Activated naive CD8-positive, alpha-beta T cell treated with anti-CD3 and anti-CD28 coated beads, Interleukin-2, amount 10 ng/mL, durations not matched to agents 7 days and 5 days (primary cell): ENCODE measurements at regions not wholly inside any gene's neighbourhood (a gene's known extent, or its start where the extent isn't known, plus 50 kb on each side); places are given as distances from the start of the nearest gene placed in this dataset.
"Not testable (repeated sequence)": the region's sequence is repeated elsewhere in the genome, so short reads cannot be mapped to it uniquely, and the experiment has no call there.

ENCODE experiments used
- ATAC-seq: fragments of 150-1000 bp; cut with Tn5 transposase; one replicate; pipeline ENCODE4 v1.10.0; 2021; ENCODE audit warnings: low read depth, moderate library complexity
- POLR2A ChIA-PET: fragments of 350-600 bp; sonication (Branson Sonifier 250); formaldehyde crosslinking; loops from one replicate; lab custom pipeline; 2021; ENCODE audit warnings: antibody characterized with exemption; lab: Charles Lee
- DNase-seq: peaks from one replicate; pipeline ENCODE4 v3.0.0; 2021
- H3K27ac Mint-ChIP-seq: one replicate; pipeline ENCODE4 v1.8.0; 2022; ENCODE audit warnings: mild to moderate bottlenecking, mixed read lengths
- H3K27me3 Mint-ChIP-seq: one replicate; pipeline ENCODE4 v1.8.0; 2022; ENCODE audit warnings: mild to moderate bottlenecking, moderate library complexity, mixed read lengths
- H3K36me3 Mint-ChIP-seq: one replicate; pipeline ENCODE4 v1.8.0; 2021; ENCODE audit warnings: mild to moderate bottlenecking, mixed read lengths
- H3K4me1 Mint-ChIP-seq: one replicate; pipeline ENCODE4 v1.8.0; 2021; ENCODE audit warnings: mixed read lengths
- H3K4me3 Mint-ChIP-seq: one replicate; pipeline ENCODE4 v1.8.0; 2022; ENCODE audit warnings: mild to moderate bottlenecking, moderate library complexity, mixed read lengths
- H3K9me3 Mint-ChIP-seq: one replicate; pipeline ENCODE4 v1.8.0; 2021; ENCODE audit warnings: mixed read lengths

GRCh38 chr1:229169399-229169798, 101.5 kb upstream of the RAB4A start:
- Mint-ChIP-seq H3K36me3 (no peaks in the 10 kb centered on the region), H3K27ac (no peak overlapping the region), H3K27me3 (peaks cover 2% of the 10 kb centered on the region), H3K9me3 (no peaks in the 10 kb centered on the region), H3K4me1 (no peaks in the 10 kb centered on the region), H3K4me3 (no peak overlapping the region)
- DNase-seq = no peak
- ATAC-seq = no peak
- POLR2A ChIA-PET = no interaction called here

DNA sequence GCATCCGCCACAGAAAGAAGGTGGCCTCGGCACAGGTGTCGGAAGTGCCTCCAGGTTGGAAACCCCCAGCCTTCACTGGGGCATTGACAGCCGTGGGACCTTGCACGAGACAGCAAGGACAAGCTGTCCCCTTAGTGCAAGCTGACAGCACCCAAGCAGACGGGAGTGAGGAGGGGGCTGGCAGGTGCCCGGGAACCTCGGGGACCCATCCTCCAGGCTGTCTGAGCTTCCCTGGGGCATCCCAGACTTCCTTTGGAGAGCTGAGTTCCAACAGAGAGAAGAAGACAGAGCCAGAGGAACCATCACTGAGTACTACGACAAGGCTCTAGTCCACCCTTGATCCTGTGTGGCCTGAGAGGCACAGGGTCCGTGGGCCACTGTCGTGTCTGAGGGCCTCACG, 100.6 kb upstream of the RAB4A start:
- H3K36me3 Mint-ChIP-seq = no peaks in the 10 kb centered on the region
- POLR2A ChIA-PET = no interaction called here
- H3K9me3 Mint-ChIP-seq = no peaks in the 10 kb centered on the region
- no peaks in the 10 kb centered on the region for H3K4me1 Mint-ChIP-seq
- no peak overlapping the region for H3K27ac Mint-ChIP-seq
- H3K4me3 Mint-ChIP-seq = no peak overlapping the region
- DNase-seq = no peak
- ATAC-seq = no peak
- H3K27me3 Mint-ChIP-seq = peaks cover 3% of the 10 kb centered on the region

GRCh38 chr1:229170778-229171505, 100.0 kb upstream of the RAB4A start:
- Mint-ChIP-seq H3K9me3 (no peaks in the 10 kb centered on the region), H3K4me3 (no peak overlapping the region), H3K27ac (no peak overlapping the region), H3K4me1 (no peaks in the 10 kb centered on the region), H3K36me3 (no peaks in the 10 kb centered on the region), H3K27me3 (peaks cover 4% of the 10 kb centered on the region)
- POLR2A ChIA-PET = no interaction called here
- DNase-seq = no peak
- ATAC-seq = no peak

DNA sequence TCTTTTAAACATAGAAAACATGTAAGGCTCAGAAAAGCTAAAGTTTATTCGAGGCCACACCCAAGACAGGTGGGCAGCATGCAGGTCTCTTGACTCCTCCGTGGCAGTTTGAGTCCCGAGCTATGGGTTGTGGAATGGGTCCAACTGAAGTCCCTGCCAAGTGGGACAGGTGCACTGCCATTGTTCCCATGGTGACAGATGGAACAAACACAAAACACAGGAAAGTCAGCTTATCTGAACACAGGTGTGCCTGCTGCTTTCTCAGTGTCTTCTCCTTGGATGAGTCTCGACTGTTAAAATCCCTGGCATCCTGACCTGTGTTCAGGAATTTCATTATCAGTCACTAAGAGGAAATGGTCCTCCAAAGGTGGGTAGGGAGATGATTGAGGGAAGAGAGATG, 99.0 kb upstream of the RAB4A start:
- H3K4me1 Mint-ChIP-seq = no peaks in the 10 kb centered on the region
- no peak for ATAC-seq

DNA sequence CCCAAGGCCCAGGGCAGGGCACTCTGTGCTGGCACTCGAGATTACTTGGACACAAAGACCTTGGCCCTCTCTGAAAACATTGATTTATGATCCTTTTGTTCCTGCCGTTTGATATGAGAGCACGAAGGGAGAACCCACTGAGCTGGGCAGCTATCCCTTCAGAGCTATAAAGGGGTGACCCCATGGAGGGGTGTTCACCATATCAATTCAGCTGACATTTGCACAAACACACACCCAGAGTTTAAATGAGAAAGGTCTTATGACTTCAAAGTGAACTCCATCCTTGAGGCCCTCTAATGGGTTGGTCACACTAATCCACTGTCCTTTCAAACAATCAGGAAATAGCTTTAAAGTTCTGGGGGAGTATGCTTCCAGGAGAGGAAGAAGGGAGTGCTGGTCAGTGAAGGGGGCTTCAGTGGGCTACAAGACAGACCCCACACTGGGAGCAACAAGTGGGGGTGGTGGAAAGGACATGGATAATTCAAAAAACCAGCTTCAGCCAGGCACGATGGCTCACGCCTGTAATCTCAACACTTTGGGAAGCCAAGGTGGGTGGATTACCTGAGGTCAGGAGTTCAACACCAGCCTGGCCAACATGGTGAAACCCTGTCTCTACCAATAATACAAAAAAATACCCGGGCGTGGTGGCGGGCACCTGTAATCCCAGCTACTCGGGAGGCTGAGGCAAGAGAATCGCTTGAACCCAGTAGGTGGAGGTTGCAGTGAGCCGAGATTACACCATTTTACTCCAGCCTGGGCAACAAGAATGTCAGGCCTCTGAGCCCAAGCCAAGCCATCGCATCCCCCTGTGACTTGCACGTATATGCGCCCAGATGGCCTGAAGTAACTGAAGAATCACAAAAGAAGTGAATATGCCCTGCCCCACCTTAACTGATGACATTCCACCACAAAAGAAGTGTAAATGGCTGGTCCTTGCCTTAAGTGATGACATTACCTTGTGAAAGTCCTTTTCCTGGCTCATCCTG, 97.1 kb upstream of the RAB4A start:
- H3K4me1 Mint-ChIP-seq, H3K9me3 Mint-ChIP-seq, DNase-seq, H3K27me3 Mint-ChIP-seq, POLR2A ChIA-PET, ATAC-seq, H3K36me3 Mint-ChIP-seq, H3K4me3 Mint-ChIP-seq, H3K27ac Mint-ChIP-seq: not testable (repeated sequence)

More for the DNA sequence above, 99.0 kb upstream of the RAB4A start:
- H3K27ac Mint-ChIP-seq = no peak overlapping the region
- H3K4me3 Mint-ChIP-seq = no peak overlapping the region
- peaks cover 2% of the 10 kb centered on the region for H3K27me3 Mint-ChIP-seq
- no peaks in the 10 kb centered on the region for H3K9me3 Mint-ChIP-seq
- DNase-seq = no peak
- H3K36me3 Mint-ChIP-seq = no peaks in the 10 kb centered on the region
- POLR2A ChIA-PET = no interaction called here

GRCh38 chr1:229175297-229175696, 95.6 kb upstream of the RAB4A start:
- H3K4me1 Mint-ChIP-seq, H3K9me3 Mint-ChIP-seq, POLR2A ChIA-PET, H3K27me3 Mint-ChIP-seq, H3K27ac Mint-ChIP-seq, DNase-seq, H3K4me3 Mint-ChIP-seq, H3K36me3 Mint-ChIP-seq, ATAC-seq: not testable (repeated sequence)

DNA sequence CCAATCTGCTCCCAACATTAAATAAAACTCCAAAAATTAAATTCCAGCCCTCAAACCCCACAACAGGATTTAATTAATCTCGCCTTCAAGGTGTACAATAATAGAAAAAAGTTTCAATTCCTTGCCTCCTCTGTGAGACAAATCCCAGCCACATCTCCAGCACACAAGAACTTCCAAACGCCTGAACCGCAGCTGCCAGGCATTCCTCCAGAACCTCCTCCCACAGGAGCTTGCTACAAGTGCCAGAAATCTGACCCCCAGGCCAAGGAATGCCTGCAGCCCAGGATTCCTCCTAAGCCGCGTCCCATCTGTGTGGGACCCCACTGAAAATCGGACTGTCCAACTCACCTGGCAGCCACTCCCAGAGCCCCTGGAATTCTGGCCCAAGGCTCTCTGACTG, 94.5 kb upstream of the RAB4A start:
- H3K27me3 Mint-ChIP-seq, ATAC-seq, H3K9me3 Mint-ChIP-seq, POLR2A ChIA-PET, DNase-seq, H3K27ac Mint-ChIP-seq, H3K4me3 Mint-ChIP-seq, H3K4me1 Mint-ChIP-seq, H3K36me3 Mint-ChIP-seq: not testable (repeated sequence)

DNA sequence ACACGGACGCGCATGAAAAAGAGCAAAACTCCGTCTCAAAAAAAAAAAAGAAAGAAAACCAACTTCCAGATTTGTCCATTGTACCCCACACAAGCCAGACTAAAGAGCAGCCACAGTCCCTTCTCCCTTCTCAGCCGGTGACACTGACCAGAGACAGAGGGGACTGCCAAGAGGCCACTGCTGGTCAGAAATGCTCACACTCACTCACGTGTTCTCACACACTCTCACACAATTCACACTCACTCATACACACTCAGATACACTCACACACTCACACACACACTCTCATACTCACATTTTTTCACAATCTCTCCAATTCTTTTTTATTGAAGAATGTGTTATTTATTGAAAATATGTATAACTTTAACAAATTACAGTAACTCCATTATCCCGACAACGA, 90.8 kb upstream of the RAB4A start:
- POLR2A ChIA-PET = no interaction called here
- no peak for DNase-seq
- H3K4me1 Mint-ChIP-seq = peaks cover 3% of the 10 kb centered on the region
- peaks cover 2% of the 10 kb centered on the region for H3K27me3 Mint-ChIP-seq
- no peaks in the 10 kb centered on the region for H3K9me3 Mint-ChIP-seq
- H3K36me3 Mint-ChIP-seq = no peaks in the 10 kb centered on the region
- H3K4me3 Mint-ChIP-seq = no peak overlapping the region
- no peak for ATAC-seq
- H3K27ac Mint-ChIP-seq = no peak overlapping the region

- no peak overlapping the region for H3K4me3 Mint-ChIP-seq
- no peaks in the 10 kb centered on the region for H3K36me3 Mint-ChIP-seq
- ATAC-seq (no peak), DNase-seq (no peak)
- H3K27ac Mint-ChIP-seq = no peak overlapping the region
- H3K9me3 Mint-ChIP-seq = no peaks in the 10 kb centered on the region
- POLR2A ChIA-PET = no interaction called here
- H3K4me1 Mint-ChIP-seq = peaks cover 10% of the 10 kb centered on the region
- H3K27me3 Mint-ChIP-seq = no peaks in the 10 kb centered on the region
Observed at GRCh38 chr1:229181419-229181818, 89.5 kb upstream of the RAB4A start.

GRCh38 chr1:229183588-229183987, 87.3 kb upstream of the RAB4A start:
- Mint-ChIP-seq H3K27me3 (no peaks in the 10 kb centered on the region), H3K4me1 (peaks cover 16% of the 10 kb centered on the region), H3K4me3 (no peak overlapping the region), H3K27ac (no peak overlapping the region), H3K36me3 (no peaks in the 10 kb centered on the region), H3K9me3 (no peaks in the 10 kb centered on the region)
- POLR2A ChIA-PET = no interaction called here
- DNase-seq (no peak), ATAC-seq (no peak)

DNA sequence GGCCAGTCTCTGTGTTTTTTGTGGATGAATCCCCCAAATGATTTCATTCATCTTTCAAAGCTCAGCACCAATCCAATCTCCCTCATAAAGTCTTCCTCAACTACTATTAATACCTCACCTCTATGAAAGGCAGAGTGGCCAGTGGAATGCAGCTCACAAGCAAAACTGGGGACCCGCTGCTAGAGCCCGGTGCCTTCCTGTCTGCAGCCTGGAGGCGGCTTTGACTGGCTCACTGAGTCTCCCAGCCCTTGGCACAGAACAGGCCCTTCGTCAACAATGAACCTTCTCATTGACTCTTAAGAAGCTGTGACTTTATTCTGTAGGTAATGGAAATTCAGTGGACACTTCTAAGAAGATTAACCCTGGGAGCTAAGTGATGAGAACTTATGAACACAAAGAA, 86.8 kb upstream of the RAB4A start:
- peaks cover 16% of the 10 kb centered on the region for H3K4me1 Mint-ChIP-seq
- H3K4me3 Mint-ChIP-seq = no peak overlapping the region
- DNase-seq (no peak), ATAC-seq (no peak)
- peaks cover 3% of the 10 kb centered on the region for H3K27me3 Mint-ChIP-seq
- POLR2A ChIA-PET = no interaction called here
- no peak overlapping the region for H3K27ac Mint-ChIP-seq
- H3K9me3 Mint-ChIP-seq = no peaks in the 10 kb centered on the region
- no peaks in the 10 kb centered on the region for H3K36me3 Mint-ChIP-seq

- Mint-ChIP-seq H3K27ac (peak overlapping the region; percentile 84), H3K36me3 (no peaks in the 10 kb centered on the region), H3K9me3 (no peaks in the 10 kb centered on the region), H3K4me3 (no peak overlapping the region), H3K27me3 (peaks cover 11% of the 10 kb centered on the region), H3K4me1 (peaks cover 16% of the 10 kb centered on the region)
- ATAC-seq (no peak), DNase-seq (no peak)
- POLR2A ChIA-PET = interaction anchor here (1.6 kb wide), 1 partner anchor 56 kb away, joined by 5 read pairs; no protein-coding TSS in a partner anchor
Observed at GRCh38 chr1:229185963-229186362, 84.9 kb upstream of the RAB4A start.

- H3K27me3 Mint-ChIP-seq = peaks cover 11% of the 10 kb centered on the region
- peak overlapping the region; percentile 21 for H3K4me3 Mint-ChIP-seq
- peak; percentile 99 for ATAC-seq
- peak; percentile 42 for DNase-seq
- H3K36me3 Mint-ChIP-seq = no peaks in the 10 kb centered on the region
- H3K4me1 Mint-ChIP-seq = peaks cover 18% of the 10 kb centered on the region
- H3K27ac Mint-ChIP-seq = peak overlapping the region; percentile 84
- POLR2A ChIA-PET = interaction anchor here (1.1 to 1.6 kb wide), 2 partner anchors 39 to 56 kb away, joined by 4 to 5 read pairs; no protein-coding TSS in a partner anchor
- no peaks in the 10 kb centered on the region for H3K9me3 Mint-ChIP-seq
Observed at GRCh38 chr1:229186373-229187056, 84.4 kb upstream of the RAB4A start.
